H9 (cell line): ENCODE measurements at regions not wholly inside any gene's neighbourhood (a gene's known extent, or its start where the extent isn't known, plus 50 kb on each side); places are given as distances from the start of the nearest gene placed in this dataset.

Source experiments
- DNase-seq: peaks from one replicate; pipeline ENCODE4 v3.0.0-alpha.2; 2017
- H2AFZ ChIP-seq: one replicate; pipeline ENCODE4 v1.6.1; 2013; ENCODE audit warnings: mild to moderate bottlenecking, low read length, control low read depth, moderate library complexity
- H2AK5ac ChIP-seq: 2 replicates; pipeline ENCODE4 v1.6.1; 2013; ENCODE audit warnings: low read length, control low read depth, mixed read lengths; ENCODE audit not compliant: insufficient read length
- H2BK120ac ChIP-seq: one replicate; pipeline ENCODE4 v1.6.1; 2013; ENCODE audit warnings: low read depth, mild to moderate bottlenecking, low read length, control low read depth, inconsistent platforms; ENCODE audit not compliant: poor library complexity, severe bottlenecking
- H2BK12ac ChIP-seq: 2 replicates; pipeline ENCODE4 v1.6.1; 2013; ENCODE audit warnings: low read length, control low read depth, mixed read lengths, low read depth; ENCODE audit not compliant: insufficient read length
- H2BK15ac ChIP-seq: 2 replicates; pipeline ENCODE4 v1.6.1; 2013; ENCODE audit warnings: low read depth, low read length, control low read depth
- H2BK20ac ChIP-seq: one replicate; pipeline ENCODE4 v1.6.1; 2013; ENCODE audit warnings: low read depth, mild to moderate bottlenecking, low read length, control low read depth, inconsistent platforms; ENCODE audit not compliant: poor library complexity, severe bottlenecking
- H2BK5ac ChIP-seq: 2 replicates; pipeline ENCODE4 v1.6.1; 2013; ENCODE audit warnings: low read length, control low read depth, mixed read lengths; ENCODE audit not compliant: insufficient read length
- H3K14ac ChIP-seq: 2 replicates; pipeline ENCODE4 v1.6.1; 2013; ENCODE audit warnings: low read length, control low read depth; ENCODE audit not compliant: insufficient read depth
- H3K18ac ChIP-seq: 2 replicates; pipeline ENCODE4 v1.6.1; 2013; ENCODE audit warnings: low read depth, mild to moderate bottlenecking, mixed read lengths, low read length, control low read depth; ENCODE audit not compliant: insufficient read length
- H3K23ac ChIP-seq: 2 replicates; pipeline ENCODE4 v1.6.1; 2013; ENCODE audit warnings: low read length, control low read depth, mixed read lengths, low read depth; ENCODE audit not compliant: insufficient read length
- H3K23me2 ChIP-seq: 2 replicates; pipeline ENCODE4 v1.6.1; 2013; ENCODE audit warnings: low read depth, mild to moderate bottlenecking, mixed read lengths, low read length, control low read depth; ENCODE audit not compliant: insufficient read length, poor library complexity, severe bottlenecking
- H3K27ac ChIP-seq: 2 replicates; pipeline ENCODE4 v1.5.1; 2013; ENCODE audit warnings: low read length, control low read depth, mixed read lengths, low read depth; ENCODE audit not compliant: insufficient read length
- H3K27me3 ChIP-seq: 2 replicates; pipeline ENCODE4 v1.6.1; 2013; ENCODE audit warnings: low read length, control low read depth, inconsistent platforms; ENCODE audit not compliant: insufficient read depth
- H3K4ac ChIP-seq: 2 replicates; pipeline ENCODE4 v1.6.1; 2013; ENCODE audit warnings: low read depth, mild to moderate bottlenecking, control low read depth, inconsistent platforms, low read length, moderate library complexity
- H3K4me1 ChIP-seq: 2 replicates; pipeline ENCODE4 v1.6.1; 2013; ENCODE audit warnings: low read length, control low read depth, inconsistent platforms; ENCODE audit not compliant: insufficient read depth
- H3K4me2 ChIP-seq: 2 replicates; pipeline ENCODE4 v1.6.1; 2013; ENCODE audit warnings: low read length, control low read depth, mixed read lengths; ENCODE audit not compliant: insufficient read length, insufficient read depth
- H3K56ac ChIP-seq: 2 replicates; pipeline ENCODE4 v1.6.1; 2013; ENCODE audit warnings: low read depth, mild to moderate bottlenecking, mixed read lengths, low read length, control low read depth; ENCODE audit not compliant: insufficient read length
- H3K79me1 ChIP-seq: 2 replicates; pipeline ENCODE4 v1.6.1; 2013; ENCODE audit warnings: low read depth, mild to moderate bottlenecking, moderate library complexity, low read length, control low read depth, inconsistent platforms; ENCODE audit not compliant: insufficient read depth, poor library complexity, severe bottlenecking
- H3K79me2 ChIP-seq: 2 replicates; pipeline ENCODE4 v1.6.1; 2013; ENCODE audit warnings: low read length, control low read depth, inconsistent platforms; ENCODE audit not compliant: insufficient read depth
- H3K9ac ChIP-seq: 2 replicates; pipeline ENCODE4 v1.6.1; 2013; ENCODE audit warnings: low read length, control low read depth, mixed read lengths; ENCODE audit not compliant: insufficient read length; ENCODE audit errors: extremely low read depth
- H3K9me3 ChIP-seq: one replicate; pipeline ENCODE4 v1.6.1; 2013; ENCODE audit warnings: low read depth, low read length, inconsistent platforms; ENCODE audit not compliant: control insufficient read depth
- H3T11ph ChIP-seq: one replicate; pipeline ENCODE4 v1.6.1; 2013; ENCODE audit warnings: mild to moderate bottlenecking, low read length, control low read depth, inconsistent platforms
- H4K20me1 ChIP-seq: one replicate; pipeline ENCODE4 v1.6.1; 2013; ENCODE audit not compliant: control insufficient read depth, insufficient read length, insufficient read depth
- H4K5ac ChIP-seq: 2 replicates; pipeline ENCODE4 v1.6.1; 2013; ENCODE audit warnings: low read depth, mild to moderate bottlenecking, mixed read lengths, low read length, control low read depth; ENCODE audit not compliant: insufficient read length
- H4K8ac ChIP-seq: replicated peaks from 2 replicates; pipeline ENCODE4 v1.6.1; 2013; ENCODE audit warnings: low read length, control low read depth, mixed read lengths, low read depth; ENCODE audit not compliant: insufficient read length
- H4K91ac ChIP-seq: 2 replicates; pipeline ENCODE4 v1.6.1; 2013; ENCODE audit warnings: low read depth, mild to moderate bottlenecking, moderate library complexity, mixed read lengths, low read length, control low read depth; ENCODE audit not compliant: insufficient read length
- H3K27ac Mint-ChIP-seq, 3 experiments: 2 replicates in 2 of 3; 3 replicates in 1 of 3; pipeline ENCODE4 v1.8.0; 2020 to 2021; ENCODE audit warnings: mixed read lengths in 3 of 3, mild to moderate bottlenecking in 1 of 3, moderate library complexity in 1 of 3
- H3K27me3 Mint-ChIP-seq: 2 replicates; pipeline ENCODE4 v1.8.0; 2021; ENCODE audit warnings: low read depth, mild to moderate bottlenecking, moderate library complexity, mixed read lengths
- H3K36me3 Mint-ChIP-seq, 3 experiments: 2 replicates in 2 of 3; 3 replicates in 1 of 3; pipeline ENCODE4 v1.8.0; 2020 to 2021; ENCODE audit warnings: low read depth in 3 of 3, mixed read lengths in 3 of 3; ENCODE audit not compliant: insufficient read depth in 1 of 3
- H3K4me1 Mint-ChIP-seq, 2 experiments: 2 replicates each; pipeline ENCODE4 v1.8.0; 2020; ENCODE audit warnings: mixed read lengths in 2 of 2
- H3K4me3 Mint-ChIP-seq, 2 experiments: 2 replicates in 1 of 2; 3 replicates in 1 of 2; pipeline ENCODE4 v1.8.0; 2020 to 2021; ENCODE audit warnings: mild to moderate bottlenecking in 2 of 2, mixed read lengths in 2 of 2, moderate library complexity in 1 of 2
- H3K9me3 Mint-ChIP-seq, 2 experiments: 2 replicates in 1 of 2; 3 replicates in 1 of 2; pipeline ENCODE4 v1.8.0; 2020; ENCODE audit warnings: mild to moderate bottlenecking in 2 of 2, mixed read lengths in 2 of 2, moderate library complexity in 1 of 2
- WGBS: extraction: QIAGEN DNeasy Blood & Tissue Kit; methylation state at CpG from one replicate; pipeline ENCODE4 v1.1.7; 2013; ENCODE audit warnings: missing lambda C conversion rate, low lambda C conversion rate, mixed read lengths; ENCODE audit not compliant: insufficient read length; ENCODE audit errors: extremely low coverage; 5-methylcytosine and 5-hydroxymethylcytosine counted together
- TF ChIP-seq, protein P1 (sequence below): fragments of 200-600 bp; sonication (generic); conservative IDR thresholded peaks from 3 replicates; pipeline ENCODE4 v1.8.0; 2021; ENCODE audit warnings: antibody characterized with exemption, mild to moderate bottlenecking

DNA sequence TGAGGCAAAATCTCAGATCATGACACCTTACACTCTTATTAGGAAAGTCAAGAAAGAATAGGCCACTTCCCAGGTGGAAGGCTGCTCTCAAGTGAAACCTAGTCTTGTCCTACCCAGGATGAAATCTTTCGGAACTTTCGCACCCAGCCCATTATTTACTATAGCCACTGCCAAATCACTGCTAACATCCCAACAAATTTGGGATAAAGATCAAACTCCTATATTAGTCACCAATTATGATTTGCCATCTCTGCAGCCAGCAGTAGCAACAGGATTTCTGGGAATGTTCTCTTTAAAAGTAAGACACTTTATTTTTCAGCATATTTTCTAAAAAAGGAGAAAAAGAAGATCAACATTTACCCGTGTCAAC, 224.6 kb downstream of the GAS1 start:
- Mint-ChIP-seq H3K4me1 (peaks cover 13 to 20% of the 10 kb centered on the region in 2 experiments), H3K4me3 (no peak overlapping the region), H3K27me3 (no peaks in the 10 kb centered on the region), H3K36me3 (no peaks in the 10 kb centered on the region), H3K9me3 (no peaks in the 10 kb centered on the region), H3K27ac (no peak overlapping the region; a peak in 1 of 7 replicates)
- Histone ChIP-seq H3K79me1 (no peaks in the 10 kb centered on the region), H4K91ac (no peak overlapping the region), H3K9me3 (no peaks in the 10 kb centered on the region), H3K4ac (no peak overlapping the region), H3K27me3 (no peaks in the 10 kb centered on the region), H3K9ac (no peak overlapping the region), H2BK120ac (no peak overlapping the region), H2AK5ac (no peak overlapping the region), H3K14ac (no peak overlapping the region), H4K8ac (no peak overlapping the region), H3K27ac (no peak overlapping the region), H4K5ac (no peak overlapping the region), H3K4me2 (no peak overlapping the region), H3K4me1 (peaks cover 4% of the 10 kb centered on the region; the same call in 1 of the 2 replicates), H2BK12ac (no peak overlapping the region), H3K79me2 (no peaks in the 10 kb centered on the region), H2BK20ac (no peak overlapping the region), H2BK15ac (no peak overlapping the region), H3K23me2 (no peaks in the 10 kb centered on the region), H3K23ac (no peak overlapping the region), H3K56ac (no peak overlapping the region), H2BK5ac (no peak overlapping the region), H3T11ph (no peak overlapping the region), H4K20me1 (no peaks in the 10 kb centered on the region), H3K18ac (no peak overlapping the region), H2AFZ (no peak overlapping the region)
- TF ChIP-seq, protein P1, sequence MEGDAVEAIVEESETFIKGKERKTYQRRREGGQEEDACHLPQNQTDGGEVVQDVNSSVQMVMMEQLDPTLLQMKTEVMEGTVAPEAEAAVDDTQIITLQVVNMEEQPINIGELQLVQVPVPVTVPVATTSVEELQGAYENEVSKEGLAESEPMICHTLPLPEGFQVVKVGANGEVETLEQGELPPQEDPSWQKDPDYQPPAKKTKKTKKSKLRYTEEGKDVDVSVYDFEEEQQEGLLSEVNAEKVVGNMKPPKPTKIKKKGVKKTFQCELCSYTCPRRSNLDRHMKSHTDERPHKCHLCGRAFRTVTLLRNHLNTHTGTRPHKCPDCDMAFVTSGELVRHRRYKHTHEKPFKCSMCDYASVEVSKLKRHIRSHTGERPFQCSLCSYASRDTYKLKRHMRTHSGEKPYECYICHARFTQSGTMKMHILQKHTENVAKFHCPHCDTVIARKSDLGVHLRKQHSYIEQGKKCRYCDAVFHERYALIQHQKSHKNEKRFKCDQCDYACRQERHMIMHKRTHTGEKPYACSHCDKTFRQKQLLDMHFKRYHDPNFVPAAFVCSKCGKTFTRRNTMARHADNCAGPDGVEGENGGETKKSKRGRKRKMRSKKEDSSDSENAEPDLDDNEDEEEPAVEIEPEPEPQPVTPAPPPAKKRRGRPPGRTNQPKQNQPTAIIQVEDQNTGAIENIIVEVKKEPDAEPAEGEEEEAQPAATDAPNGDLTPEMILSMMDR, result no peak
- DNase-seq, result no peak
- no CpG with 5 or more reads among the region's 3 CpGs for WGBS
